ENCODE measurements at regions not wholly inside any gene's neighbourhood (a gene's known extent, or its start where the extent isn't known, plus 50 kb on each side); places are given as distances from the start of the nearest gene placed in this dataset.
"Not testable (repeated sequence)": the region's sequence is repeated elsewhere in the genome, so short reads cannot be mapped to it uniquely, and the experiment has no call there.

DNA sequence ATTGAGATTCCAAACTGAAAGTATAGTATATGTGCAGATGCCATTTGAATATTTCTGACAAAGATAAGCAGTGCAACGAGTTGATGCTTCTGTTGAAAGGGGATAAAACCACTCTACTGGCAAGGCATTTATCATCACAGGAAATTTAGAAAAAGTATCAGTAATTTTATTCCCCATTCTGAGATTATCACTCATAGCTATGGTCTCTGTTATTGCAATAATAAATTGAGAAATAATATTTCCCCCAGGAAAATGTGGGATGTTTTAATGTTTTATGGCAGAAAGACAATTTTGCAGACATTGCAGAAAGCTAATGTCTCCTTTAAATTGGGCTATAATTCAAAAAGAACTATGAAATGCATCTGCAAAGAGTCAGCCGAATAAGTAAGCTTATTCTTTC, 1612.7 kb upstream of the ACO1 start:
- no peak for DNase-seq

DNA sequence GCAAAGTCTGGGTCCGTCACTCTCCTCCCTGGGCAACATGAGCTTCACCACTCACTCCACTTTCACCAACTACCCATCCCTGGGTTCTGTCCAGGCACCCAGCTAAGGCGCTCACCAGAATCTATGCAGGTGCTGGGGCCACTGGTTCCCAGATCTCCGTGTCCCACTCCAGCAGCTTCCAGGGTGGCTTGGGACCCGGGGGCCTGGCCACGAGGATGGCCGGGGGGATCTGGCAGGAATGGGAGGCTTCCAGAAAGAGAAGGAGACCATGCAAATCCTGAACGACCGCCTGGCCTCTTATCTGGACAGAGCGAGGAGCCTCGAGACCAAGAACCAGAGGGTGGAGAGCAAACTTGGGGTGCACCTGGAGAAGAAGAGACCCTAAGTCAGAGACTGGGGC, 1611.0 kb upstream of the ACO1 start:
- DNase-seq = no peak

DNA sequence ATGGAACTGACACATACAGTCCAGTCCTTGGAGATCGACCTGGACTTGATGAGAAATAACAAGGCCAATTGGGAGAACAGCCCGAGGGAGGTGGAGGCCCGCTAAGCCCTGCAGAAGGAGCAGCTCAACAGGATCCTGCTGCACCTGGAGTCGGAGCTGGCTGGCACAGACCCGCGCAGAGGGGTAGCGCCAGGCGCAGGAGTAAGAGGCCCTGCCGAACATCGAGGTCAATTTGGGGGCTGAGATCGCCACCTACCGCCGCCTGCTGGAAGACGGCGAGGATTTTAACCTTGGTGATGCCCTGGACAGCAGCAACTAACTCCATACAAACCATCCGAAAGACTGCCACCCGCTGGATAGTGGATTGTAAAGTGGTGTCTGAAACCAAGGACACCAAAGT, 1610.1 kb upstream of the ACO1 start:
- no peak for DNase-seq

DNA sequence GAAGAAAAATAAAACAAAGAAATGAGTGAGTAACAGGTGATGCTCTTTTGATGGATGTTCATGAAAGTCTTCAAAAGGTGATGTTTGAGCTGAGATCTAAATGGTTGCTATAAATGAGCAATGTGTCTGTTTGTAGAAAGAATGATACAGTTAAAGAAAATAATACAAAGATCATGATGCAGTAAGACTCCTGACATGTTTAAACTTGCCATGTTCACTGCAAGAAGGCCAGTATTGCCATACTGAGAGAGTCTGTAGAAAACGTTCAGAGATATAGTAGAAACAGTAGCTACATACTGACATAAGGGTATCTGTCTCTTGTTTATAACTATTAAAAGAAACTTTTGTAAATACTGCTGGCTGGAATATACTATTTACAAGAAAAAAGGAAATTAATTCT, 1609.2 kb upstream of the ACO1 start:
- no peak for DNase-seq

DNA sequence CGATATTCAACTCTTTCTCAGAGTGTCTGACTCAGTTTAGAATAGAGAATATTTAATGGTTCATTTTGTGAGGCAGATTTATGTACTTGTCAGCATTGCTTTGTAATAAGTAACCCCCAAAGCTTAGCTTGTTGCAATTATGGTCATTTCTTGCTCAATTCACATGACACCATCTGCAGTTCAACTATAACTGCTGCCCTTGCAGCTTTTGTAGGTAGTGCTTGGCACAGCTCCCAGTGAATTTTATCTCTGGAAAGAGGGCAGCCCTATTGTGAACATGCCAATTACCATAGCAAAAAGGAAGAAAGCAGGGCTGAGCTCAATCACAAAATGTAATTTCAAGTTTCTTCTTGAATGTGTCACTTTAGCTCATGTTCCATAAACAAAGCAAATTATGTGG, 1587.7 kb upstream of the ACO1 start:
- DNase-seq = no peak

DNA sequence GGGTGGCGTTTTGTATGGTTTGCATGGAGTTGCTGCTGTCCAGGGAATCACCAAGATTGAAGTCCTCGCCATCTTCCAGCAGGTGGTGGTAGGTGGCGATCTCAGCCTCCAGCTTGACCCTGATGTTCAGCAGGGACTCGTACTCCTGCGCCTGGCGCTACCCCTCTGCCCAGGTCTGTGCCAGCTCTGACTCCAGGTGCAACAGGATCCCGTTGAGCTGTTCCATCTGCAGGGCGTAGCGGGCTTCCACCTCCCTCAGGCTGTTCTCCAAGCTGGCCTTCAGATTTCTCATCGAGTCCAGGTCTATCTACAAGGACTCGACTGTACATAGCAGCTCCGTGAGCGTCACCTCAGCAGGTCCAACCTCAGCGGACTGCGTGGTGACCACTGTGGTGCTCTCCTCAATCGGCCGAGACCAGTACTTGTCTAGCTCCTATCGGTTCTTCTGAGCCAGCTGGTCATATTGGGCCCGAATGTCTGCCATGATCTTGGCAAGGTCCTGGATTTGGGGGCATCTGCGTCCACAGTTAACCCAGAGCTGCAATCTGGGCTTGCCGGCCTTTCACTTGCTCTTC, 1584.8 kb upstream of the ACO1 start:
- no peak for DNase-seq

DNA sequence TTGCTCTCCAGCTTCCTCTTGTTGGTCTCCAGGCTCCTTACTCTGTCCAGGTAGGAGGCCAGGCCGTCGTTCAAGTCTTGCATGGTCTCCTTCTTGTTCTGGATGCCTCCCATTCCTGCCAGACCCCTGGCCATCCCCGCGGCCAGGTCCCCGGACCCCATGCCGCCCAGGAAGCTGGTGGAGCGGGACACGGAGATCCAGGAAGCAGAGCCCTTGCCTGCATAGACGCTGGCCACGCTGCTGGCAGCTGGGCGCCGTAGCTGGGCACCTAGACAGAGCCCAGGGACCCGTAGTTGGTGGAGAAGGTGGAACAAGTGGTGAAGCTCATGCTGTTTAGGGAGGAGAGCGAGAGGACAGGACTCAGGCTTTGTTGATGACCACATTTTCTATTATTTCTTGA, 1584.0 kb upstream of the ACO1 start:
- no peak for DNase-seq

DNA sequence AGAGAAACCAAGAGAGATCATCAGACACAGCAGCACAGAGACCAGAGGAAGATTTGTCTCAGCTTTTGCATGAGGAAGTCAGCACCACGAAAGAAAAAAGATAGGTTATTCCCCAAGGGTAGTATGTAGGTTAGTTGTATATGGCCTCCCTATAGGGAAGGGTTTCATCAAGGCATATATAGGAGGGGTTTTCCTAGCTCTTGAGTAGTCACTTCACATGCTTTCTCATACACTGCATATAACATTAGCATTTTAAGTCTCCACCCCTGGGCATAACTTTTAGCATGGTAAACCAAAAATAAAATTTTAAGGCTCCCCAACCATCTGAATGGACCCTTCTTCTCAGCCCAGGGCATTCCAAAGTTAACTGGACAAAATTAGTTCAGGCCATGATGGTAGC, 1571.6 kb upstream of the ACO1 start:
- no peak for DNase-seq

DNA sequence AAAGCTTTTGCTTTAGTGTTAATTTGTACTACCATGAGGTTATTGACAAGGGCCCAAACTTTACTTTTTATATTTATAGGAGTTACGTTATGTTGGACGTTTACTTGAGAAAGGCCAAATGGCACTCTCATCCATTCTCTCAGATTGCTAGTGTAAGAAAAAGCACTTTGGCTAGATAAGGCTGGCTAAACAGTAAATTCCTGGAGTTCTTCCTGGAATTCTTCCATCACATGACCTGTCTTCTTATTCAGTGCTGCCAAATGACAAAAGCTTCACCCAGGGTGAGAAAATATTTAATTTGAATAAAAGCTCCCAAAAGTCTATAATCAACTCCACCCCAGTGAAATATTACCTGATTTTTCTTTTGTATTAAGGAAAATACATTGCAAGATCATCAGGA, 1568.9 kb upstream of the ACO1 start:
- DNase-seq = no peak

DNA sequence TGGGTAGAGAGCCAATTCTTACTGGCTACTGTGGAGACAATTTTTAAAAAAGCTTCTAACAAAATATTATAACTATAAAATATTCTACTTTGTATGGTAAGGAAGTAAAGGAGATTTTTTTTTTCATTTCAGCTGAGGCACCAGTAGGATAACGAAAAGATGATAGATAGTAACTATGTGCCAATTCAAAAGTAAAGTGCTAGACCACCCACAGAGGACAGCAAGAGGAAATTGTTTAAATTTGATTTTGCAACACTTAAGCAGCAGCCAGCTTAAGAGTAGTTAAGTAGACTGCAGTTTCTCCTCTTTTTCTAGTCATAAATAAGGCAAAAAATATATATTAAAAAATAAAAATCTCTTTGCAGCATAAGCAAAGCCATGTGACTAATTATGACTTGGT, 1539.3 kb upstream of the ACO1 start:
- DNase-seq = no peak

DNA sequence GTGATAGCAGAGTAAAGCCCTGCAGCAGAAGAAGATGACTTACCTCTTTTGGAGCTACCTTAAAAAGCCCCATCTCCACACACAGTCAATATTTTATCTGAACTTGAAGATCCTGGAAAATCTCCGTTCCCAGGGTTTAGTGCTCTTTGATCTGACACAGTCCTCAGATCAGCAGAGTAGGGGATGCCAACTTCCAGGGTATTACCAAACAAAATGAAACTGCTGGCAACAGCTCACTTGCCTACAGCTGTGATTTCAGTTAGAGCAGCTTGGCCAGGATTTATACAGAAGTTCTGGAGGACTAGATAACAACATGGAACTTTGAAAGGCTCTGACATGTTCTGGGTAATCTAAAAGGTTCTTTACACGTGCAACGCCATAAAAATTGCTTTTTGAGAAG, 1537.8 kb upstream of the ACO1 start:
- no peak for DNase-seq

DNA sequence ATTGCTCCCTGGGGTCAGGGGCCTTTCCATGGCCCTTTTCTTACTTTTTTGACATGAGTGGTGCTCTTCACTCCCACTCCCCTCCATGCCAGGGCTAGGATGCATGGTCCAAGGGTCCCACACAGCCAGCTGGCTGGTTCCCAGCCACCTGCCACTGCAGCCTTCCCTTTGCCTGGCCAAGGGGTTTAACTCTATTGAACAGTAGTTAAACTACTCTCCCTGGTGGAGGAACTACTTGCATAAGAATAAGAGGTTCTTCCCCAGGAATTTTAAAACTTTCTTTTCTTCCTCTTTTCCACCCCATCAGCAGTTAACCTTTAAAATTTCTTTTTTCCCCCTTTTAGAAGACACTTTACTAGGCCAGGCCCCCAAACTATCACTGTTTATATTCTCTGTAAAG, 1532.8 kb upstream of the ACO1 start:
- DNase-seq = peak in 1 of 2 experiments; percentile 14

DNA sequence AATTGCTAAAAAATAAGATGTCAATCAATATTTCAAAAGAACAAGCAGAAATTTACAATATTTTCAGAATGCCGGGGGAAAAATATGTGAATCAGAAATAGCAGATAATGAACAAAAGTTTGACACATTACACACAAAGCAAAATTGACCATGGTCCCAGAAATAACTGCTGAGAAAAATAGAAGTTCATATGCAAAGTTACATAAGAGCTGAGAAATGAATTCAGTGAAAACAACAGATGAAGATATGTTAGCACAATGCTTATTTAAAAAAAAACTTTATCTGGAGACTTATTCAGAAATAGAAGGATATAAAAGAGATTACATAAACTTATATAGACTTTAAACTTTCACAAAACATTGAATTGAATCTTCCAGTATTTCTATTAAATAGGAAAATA, 1483.7 kb upstream of the ACO1 start:
- no peak for DNase-seq

DNA sequence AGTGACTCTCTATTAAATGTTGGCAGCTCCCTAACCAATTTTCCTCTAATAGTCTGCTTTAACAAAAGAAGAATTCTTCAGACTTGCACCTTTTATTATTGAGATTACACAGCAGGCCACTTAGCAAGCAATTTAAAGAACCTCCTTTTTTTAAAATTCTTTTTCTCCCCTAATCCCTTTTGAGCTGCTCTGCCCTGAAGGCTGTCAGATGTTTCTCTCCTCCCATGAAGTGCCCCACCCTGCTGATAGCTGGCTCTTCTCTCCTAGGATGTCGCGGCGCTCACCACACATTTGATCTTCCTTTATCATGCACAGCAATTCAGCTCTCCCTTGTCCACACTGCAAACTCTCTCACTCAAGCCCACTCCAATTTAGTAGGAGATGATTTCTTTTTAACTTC, 1471.1 kb upstream of the ACO1 start:
- peak in 1 of 2 experiments; percentile 55 for DNase-seq

DNA sequence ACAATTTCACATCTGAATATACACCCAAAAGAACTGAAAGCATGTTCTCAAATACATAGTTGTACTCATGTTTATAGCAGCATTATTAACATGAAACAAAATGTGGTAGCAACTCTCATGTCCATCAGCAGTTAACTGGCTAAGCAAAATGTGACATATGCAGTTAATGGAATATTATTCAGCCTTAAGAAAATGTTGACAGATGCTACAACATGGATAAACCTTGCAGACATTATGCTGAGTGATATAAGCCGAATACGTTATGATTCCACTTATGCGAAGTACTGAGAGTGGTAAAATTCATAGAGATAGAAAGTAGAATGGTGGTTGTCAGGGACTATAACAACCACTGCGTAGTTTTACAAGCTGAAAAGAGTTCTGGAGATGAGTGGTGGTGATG, 1469.0 kb upstream of the ACO1 start:
- DNase-seq = peak in 1 of 2 experiments; percentile 60

DNA sequence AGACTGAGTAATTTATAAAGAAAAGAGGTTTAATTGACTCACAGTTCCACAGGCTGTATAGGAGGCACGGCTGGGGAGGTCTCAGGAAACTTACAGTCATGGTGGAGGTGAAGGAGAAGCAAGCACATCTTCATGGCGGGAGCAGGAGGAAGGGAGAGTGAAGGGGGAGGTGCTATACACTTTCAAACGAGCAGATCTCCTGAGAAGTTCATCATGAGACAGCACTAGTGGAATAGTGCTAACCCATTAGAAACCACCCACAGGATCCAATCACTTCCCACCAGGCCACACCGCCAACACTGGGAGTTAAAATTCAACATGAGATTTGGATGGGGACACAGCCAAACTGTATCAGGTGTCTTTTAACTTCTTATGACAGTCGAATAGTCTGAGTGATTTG, 1459.3 kb upstream of the ACO1 start:
- no peak for DNase-seq

DNA sequence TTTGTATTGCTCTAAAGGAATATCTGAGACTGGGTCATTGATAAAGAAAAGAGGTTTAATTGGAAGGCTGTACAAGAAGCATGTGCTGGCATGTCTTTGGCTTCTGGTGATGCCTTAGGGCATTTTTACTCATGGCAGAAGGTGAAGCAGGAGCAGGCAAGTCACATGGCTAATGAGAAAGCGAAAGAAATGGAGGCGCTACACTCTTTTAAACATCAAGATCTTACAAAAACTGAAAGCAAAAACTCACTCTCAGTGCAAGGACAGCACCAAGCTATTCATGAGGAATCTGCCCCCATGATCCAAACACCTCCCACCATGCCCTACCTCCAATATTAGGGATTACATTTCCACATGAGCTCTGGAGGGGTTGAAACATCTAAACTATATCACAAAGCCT, 1458.8 kb upstream of the ACO1 start:
- DNase-seq = no peak

DNA sequence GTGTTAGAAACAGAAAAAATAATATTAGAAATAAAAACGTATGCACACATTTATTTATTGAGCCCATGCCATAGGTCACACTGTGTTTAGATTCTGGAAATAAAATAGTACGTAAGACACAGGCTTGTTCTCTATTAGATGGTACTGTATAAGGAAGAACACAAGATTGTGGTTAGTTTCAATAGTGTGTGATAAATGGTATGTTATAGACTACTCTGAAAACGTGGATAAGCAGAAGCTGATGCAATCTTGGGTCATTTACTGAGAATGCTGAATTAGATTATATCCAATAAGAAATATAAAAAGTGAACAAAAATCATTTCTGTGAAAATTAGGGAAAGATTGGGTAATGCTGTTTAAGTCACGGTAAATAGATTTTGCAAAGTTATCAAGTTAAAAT, 1456.4 kb upstream of the ACO1 start:
- DNase-seq = no peak

DNA sequence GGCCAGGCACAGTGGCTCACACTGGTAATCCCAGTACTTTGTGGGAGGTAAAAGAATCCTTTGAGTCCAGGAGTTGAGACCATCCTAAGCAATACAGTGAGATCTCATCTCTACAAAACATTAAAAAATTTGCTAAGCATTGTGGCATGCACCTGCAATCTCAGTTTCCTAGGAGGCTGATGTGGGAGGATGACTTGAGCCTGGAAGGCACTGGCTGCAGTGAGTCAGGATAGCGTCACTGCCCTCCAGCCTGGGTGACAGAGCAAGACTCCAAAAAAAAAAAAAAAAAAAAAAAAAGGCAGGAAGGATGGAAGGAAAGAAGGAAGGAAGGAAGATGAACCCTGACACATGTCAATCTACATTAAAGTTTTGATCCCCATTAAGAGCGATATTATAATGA, 1452.2 kb upstream of the ACO1 start:
- no peak for DNase-seq

DNA sequence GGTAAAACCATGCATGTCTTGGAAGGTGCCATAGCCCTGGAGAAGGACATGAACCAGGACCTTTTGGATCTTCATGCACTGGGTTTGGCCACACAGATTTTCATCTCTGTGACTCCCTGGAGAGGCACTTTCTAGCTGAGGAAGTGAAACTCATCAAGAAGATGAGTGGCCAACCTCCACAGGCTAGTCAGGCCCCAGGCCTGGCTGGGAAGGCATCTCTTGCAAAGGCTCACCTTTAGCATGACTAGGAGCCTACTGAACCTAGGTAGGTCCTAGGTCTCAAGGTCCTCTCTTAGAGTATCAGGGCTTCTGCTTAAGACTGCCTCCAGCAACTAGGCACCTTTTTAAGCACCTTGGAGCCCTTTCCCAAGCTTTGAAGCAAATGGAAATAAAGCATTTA, 1448.7 kb upstream of the ACO1 start:
- no peak for DNase-seq

DNA sequence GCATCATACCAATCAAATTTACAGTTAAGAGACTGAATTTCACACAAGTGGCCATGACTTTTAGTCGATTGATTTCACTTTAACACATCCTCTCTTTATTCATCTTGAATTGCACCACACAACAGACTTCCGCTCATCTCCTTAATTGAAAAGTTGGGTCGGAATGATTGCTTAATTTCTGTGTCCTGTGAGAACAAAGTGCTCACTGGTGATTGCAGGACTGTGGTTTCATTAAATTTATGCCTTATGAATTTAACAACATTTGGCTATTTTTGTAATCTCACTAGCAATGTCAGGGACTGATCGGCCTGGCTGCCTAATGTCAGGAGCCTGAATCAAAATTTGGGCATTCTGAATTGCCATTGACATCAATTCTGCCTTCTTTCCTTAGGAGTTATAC, 1447.3 kb upstream of the ACO1 start:
- DNase-seq = no peak

DNA sequence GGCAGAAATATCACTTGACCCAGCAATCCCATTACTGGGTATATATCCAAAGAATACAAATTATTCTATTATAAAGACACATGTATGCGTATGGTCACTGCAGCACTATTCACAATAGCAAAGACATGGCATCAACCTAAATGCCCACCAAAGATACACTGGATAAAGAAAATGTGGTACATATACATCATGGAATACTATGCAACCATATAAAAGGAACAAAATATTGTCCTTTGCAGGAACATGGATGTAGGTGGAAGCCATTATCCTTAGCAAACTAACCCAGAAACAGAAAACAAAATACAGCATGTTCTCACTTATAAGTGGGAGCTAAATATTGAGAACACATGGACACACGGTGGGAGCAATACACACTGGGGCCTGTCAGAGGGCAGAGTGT, 1441.6 kb upstream of the ACO1 start:
- not testable (repeated sequence) for DNase-seq

DNA sequence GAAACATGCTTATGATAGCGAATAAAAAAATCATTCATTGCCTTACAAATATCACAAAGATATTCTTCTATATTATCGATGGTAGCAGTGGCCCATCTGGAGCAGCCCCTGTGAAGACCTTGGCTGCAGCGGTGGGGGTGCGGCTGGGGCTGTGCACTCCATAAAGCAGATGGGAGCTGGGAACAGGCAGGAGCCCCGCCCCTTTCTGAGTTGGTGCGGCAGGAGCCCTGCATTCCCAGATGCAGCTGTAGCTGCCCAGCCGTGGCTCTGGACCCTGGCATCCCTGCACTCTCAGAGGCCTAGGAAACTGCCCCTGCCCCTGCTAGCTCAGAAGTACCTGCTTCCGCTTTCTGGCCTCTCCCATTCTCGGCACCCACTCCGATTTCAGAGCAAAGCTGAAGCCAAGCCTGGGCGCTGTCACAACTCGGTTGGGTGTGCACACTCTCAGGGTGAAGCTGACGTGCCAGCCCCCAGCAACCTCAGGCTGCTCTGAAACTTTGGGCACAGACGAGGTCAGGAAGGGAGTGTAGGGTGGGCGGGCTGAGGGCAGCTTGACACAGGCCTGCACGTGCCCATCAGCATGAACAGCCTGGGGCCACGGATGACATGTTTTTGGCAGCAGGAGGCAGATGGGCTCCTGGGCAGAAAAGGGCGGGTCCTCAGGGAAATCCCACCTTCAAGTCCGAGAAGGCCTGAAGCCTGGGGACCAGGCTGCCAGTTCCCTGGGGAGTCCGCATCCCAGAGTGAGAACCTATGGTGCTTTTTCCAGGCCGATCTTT, 1440.8 kb upstream of the ACO1 start:
- DNase-seq = no peak

DNA sequence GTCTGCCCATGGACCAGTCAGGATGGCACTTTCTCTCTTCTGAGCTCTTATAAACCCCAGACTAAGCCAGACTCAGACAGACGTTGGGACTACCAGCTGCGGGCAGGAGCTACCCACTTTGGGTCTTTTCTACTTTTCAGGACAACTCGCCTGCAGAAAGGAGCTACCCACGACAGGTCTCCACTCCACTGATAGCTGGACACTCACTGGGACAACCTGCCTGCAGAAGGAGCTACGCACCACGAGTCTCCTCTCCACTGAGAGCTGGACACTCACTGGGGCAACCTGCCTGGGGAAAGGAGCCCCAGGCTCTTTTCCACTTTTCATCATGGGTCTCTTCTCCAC, 1440.2 kb upstream of the ACO1 start:
- no peak for DNase-seq

DNA sequence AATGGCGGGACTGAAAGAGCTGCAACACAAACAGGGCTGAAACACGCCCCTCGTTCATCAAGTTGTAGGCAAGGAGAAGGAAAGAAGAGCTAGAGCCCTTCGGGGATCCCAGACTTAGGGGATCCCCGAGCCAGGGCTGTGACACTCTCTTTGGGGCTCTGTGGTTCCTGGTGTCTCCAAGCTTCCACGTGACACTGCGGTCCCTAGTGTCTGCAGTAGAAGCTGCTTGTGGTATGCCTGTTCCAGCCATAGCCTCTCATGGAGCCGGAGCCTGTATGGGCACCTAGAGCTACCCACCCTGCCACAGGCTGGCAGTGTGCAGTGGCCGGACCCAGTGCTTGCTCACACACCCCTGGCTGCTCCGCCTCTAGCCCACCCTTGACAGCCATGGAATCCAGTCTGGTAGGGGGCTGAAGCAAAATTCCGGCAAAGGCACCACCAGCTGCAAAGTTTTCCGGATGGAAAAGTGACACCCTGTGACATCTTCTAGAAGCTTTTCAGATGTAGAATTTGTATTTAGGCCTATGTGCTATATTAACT, 1439.6 kb upstream of the ACO1 start:
- no peak for DNase-seq
